ENCODE measurements at regions not wholly inside any gene's neighbourhood (a gene's known extent, or its start where the extent isn't known, plus 50 kb on each side); places are given as distances from the start of the nearest gene placed in this dataset.

DNA sequence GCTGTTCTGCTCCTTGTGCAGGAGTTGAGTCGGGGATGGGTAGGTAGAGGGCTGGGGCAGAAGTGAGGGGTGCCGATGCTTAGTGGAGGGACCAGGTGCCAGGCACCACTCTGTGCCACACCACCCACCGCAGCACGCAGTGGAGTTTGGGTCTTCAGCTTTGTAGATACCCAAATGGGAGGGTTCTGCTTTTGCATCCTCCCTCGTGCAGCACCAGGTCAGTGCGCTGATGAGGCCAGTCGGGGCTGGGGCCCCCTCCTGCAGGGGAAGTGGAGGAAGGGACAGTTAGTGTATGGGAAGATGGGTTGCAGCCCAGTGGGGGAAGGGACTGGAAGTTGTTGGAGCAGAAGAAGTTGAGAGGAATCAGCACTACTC is 244.0 kb downstream of the RHOU start:
- DNase-seq: no peak

DNA sequence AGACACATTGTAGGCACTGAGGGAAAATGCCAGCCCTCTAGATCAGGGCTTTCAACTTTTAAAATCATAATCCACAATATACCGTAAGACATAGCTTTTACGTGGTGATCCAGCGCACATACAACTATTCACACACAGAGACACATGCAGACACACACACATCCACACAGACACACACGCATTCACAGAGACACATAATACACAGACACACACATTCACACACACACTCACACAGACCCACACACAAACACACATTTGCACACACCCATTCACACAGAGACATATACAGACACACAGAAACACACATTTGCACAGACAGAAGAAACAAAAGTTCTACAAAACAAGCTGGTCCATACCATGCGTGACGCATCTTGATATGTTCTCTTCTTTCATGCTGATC is 244.5 kb downstream of the RHOU start:
- no peak for DNase-seq

DNA sequence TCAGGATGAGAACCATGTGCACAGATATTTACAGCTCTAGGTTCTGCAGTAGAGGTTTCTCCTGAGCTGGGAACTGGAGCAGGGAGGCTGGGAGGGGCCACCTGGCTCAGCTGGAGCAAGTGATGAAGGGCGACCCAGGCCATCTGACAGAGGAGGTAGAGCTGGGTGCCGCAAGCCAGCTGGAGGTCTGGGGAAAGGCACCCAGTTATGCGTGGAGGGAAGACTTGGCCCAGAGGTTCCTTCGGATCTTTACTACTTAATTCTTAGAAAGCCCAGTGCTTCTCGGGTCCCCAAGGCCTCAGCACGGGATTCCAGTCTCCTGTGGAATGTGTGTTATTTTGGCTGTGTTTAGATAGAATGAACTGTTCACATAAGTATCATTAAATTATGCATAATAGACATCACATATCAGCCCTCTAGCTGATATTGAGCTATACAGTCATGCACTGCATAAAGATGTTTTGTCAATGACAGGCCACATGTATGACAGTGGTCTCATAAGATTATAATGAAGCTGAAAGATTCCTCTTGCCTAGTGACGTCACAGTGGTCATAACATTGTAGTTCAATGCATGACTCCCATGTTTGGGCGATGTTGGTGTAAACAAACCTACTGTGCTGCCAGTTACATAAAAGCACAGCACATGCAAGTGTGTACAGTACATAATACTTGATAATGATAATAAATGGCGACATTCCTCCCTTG is 245.1 kb downstream of the RHOU start:
- DNase-seq: no peak

- no peak for DNase-seq
Observed at GRCh38 chr1:228982637-228983036, 247.4 kb downstream of the RHOU start.

DNA sequence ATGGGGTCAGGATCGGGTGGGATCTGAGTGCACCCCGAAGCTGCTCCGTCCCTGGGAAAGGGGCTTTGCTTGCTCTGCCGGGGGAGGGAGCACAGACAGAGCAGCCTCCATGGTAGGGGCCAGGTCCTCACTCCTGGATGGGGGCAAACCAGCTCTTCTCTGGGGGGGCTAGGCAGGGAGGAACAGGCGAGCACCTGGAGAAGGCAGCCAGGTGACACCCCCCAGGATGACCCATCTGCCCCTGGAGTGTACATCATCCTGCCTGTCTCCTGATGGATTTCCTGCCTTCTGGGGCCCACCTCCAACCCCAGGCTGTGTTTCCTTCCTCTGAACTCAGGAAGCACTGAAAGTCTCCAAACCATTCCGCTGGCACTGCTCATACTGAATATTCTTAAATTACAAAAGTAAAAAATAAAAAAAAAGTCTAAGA is 248.0 kb downstream of the RHOU start:
- no peak for DNase-seq

- DNase-seq: no peak
Observed at GRCh38 chr1:228983661-228984060, 248.4 kb downstream of the RHOU start.

- no peak for DNase-seq
Observed at GRCh38 chr1:228984107-228984506, 248.8 kb downstream of the RHOU start.

GRCh38 chr1:228984646-228985631 is 249.7 kb downstream of the RHOU start:
- no peak for DNase-seq

- DNase-seq: no peak
Observed at GRCh38 chr1:228985661-228986060, 250.4 kb downstream of the RHOU start.

GRCh38 chr1:228986093-228986904 is 251.0 kb downstream of the RHOU start:
- DNase-seq: no peak

- no peak for DNase-seq
Observed at GRCh38 chr1:228987286-228987685, 252.0 kb downstream of the RHOU start.

DNA sequence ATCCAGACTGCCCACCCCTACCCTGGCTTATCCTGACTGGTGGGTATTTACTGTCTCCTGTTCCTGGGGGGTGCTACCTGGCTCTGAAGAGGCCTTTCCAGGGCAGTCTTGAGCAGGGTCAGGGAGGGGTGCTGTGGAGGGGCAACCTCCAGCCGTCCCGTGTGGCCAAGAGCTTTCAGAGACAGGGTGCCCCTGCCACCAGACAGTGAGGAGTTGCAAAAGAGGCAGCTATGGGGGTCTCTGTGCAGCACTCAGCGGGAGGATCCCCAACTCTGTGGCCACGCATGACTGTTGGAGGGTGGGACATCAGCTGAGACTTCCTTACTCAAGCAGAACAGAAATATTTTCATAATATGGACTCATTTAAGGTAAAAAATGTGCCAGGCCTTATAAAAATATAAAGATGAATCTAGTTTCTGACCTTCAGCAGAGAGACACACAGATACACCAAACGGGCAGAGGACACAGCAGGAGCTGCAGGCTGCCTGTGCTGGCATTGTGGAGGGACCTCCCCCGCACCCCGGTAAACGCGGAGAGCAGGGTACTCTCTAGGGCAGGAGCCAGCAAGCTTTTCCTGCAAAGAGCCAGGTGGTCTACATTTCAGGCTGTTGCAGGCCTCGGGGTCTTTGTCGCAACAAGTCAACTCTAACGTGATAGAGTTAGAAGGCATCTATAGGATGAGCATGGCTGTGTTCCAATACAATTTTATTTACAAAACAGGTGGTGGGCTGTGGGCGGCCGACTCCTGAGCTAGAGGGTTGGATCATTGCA is 252.6 kb downstream of the RHOU start:
- DNase-seq: no peak

DNA sequence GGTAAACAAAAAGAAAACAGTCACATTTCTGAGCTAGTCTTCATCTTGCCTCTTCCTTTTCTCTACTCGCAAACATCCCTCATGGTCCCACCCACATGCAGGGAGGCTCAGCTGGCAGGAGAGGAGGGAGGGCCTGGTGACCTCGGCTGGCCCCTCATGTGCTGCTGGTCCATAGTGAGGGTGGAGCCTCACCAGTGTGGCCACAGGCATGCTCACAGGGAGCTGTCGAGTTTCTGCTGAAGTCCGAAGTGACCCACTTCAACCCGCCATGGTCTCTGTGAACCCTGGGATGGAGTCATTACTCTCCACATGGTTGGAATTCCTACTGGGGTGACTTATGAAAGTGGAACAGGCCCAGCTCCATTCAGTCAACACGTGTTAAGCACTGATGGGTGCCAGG is 253.4 kb downstream of the RHOU start:
- DNase-seq: no peak

DNA sequence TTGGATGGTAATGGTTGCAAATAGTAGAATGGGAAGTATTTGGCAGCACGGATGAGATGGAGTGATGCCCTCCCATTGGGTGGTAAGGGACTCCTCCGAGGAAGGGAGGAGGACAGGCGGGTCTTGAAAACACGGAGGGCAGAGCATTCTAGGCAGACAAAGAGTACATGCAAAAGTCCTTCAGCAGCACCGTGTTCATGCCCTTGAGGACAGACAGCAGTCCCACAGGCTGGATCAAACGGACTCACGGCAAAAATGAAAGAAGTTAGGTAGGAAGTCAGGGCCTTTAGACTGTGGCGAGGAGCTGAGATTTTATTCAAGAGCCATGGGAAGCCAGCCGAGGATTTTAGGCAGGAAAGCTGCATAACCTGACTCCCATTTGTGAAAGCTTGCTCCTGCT is 253.9 kb downstream of the RHOU start:
- DNase-seq: no peak

DNA sequence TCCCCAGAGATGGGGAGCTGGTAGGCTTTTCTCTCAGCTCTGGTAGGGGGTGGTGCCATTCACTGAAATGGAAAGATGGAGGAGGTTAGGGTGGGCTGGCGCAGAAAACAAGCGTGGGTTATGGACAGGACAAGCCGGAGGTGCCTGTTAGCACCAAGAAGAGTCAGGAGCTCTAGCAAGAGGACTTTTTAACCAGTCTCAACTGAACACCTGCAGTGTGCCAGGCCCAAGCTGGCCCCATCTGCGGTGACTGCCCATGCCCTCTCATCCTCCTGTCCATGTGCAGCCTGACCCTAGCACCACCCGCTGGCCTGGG is 254.4 kb downstream of the RHOU start:
- DNase-seq: no peak

DNA sequence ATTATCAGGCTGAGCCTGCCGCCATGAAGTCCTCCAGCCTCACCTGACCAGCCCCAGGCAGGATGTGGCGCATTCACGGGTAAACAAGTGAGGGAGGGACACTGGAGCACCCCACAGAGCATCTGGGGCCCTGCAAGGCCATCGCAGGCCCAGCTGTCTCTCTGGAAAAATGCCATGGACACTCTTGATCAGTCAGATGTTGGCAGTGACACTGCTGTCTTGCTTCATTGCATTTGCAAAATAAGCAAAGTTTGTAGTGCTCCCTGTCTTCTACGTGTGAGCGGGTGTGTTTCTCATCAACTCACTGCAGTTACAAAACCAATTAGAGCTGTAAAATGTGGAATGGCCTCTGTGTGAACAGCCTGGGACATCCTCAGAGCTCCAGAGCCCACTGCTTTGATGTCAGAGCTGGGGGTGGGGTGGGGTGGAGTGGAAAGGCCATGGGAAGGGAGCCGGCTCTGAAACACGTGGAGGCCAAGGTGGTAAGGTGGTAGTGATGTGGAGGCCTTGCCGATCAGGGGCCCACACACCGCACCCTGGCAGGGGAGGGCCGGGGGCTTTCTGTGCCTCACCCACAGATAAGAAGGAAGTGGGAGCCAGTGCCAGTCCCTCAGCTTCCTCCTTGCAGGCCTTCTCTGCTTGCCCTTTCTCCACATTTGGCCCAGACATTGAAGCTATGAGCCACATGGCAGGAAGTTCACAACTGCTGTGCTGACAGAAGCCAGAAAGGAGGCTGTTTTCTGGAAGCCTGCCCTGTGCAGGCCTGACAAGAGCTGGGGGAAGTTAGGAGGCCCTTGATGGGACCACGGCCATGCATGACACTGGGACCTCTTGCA is 254.9 kb downstream of the RHOU start:
- no peak for DNase-seq

DNA sequence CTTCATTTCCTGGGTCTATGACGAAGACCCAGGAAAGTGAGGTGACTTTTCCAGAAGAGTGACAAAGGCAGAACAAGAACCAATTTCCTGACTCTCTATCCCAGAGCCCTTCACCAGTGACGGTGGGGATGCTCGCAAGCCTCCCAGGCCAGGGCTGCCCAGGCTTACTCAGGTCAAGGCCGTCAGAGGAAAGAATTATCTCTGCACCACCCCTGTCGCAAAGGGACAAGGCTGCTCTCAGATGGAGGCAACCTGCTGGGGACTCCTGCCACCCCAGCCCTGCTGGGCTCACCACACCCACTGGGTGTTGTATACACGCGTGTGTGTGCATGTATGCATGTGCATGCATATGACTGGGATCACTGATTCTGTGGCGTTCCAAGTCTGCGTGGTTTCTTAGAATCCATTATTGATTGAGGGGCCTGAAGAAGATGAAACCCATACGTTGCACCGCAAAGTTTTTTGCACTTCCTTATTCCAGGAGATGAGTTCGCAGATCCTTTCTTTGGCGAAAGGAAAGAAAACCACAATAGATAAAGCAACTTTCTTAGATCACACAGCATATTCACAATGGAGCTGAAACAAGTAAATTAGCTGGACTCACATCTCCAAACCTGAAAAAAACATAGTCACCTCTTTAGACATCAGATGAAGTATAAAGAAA is 255.8 kb downstream of the RHOU start:
- DNase-seq: no peak

DNA sequence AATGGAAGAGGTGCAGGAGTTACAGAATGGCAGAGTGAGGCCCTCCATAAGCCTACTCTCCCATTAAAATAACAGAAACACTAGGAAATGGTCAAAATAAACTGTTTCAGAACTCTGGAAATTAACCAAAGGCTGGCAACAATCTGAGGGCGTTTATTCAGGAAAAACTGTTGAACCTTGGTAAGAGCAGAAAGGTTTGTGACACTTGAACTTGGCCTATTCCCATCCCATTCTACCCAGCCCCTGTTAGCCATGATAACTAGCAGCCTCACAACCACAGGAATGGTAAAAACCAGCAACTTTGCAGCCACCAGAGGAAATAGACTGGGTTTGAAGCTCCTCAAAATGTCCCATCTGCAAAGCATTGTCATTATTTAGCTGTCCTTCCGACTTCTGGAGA is 256.8 kb downstream of the RHOU start:
- no peak for DNase-seq

DNA sequence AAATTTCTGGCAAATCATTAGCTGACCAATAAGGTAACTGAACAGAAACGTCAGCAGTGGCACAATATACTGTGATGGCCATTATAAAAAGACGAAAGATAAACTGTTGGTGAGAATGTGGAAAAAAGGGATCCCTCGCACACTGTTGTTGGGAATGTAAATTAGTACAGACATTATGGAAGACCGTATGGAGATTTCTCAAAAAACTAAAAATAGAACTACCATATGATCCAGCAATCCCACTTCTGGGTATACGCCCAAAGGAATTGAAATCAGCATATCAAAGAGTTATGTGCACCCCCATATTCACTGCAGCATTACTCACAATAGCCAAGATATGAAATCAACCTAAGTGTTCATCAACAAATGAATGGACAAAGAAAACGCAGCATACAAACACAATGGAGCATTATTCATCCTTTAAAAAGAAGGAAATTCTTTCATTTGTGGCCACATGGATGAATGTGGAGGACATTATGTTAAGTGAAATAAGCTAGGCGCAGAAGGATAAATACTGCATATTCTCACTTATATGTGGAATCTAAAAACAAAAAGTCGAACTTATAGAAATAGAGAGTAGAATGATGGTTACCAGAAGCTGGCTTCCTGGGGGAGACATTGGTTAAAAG is 257.7 kb downstream of the RHOU start:
- DNase-seq: no peak
